GM18498 (cell line): ENCODE measurements at regions not wholly inside any gene's neighbourhood (a gene's known extent, or its start where the extent isn't known, plus 50 kb on each side); places are given as distances from the start of the nearest gene placed in this dataset.
"Not testable (repeated sequence)": the region's sequence is repeated elsewhere in the genome, so short reads cannot be mapped to it uniquely, and the experiment has no call there.

Experiments used
- ATAC-seq: cut with Tn5 transposase; IDR thresholded peaks from one replicate; pipeline ENCODE4 v1.9.1; 2021; ENCODE audit warnings: mild to moderate bottlenecking, moderate library complexity; ENCODE audit not compliant: unreplicated experiment

- no peak for ATAC-seq
Measured at GRCh38 chr2:39998617-39999016, 219.6 kb upstream of the THUMPD2 start.

GRCh38 chr2:39996653-39997080, 217.6 kb upstream of the THUMPD2 start:
- no peak for ATAC-seq

GRCh38 chr2:39995005-39995737, 216.1 kb upstream of the THUMPD2 start:
- no peak for ATAC-seq

- no peak for ATAC-seq
Measured at GRCh38 chr2:39994151-39994550, 215.1 kb upstream of the THUMPD2 start.

GRCh38 chr2:39991298-39991697, 212.2 kb upstream of the THUMPD2 start:
- ATAC-seq = no peak

- no peak for ATAC-seq
Measured at GRCh38 chr2:39990335-39990900, 211.4 kb upstream of the THUMPD2 start.

- no peak for ATAC-seq
Measured at GRCh38 chr2:39989888-39990287, 210.8 kb upstream of the THUMPD2 start.

GRCh38 chr2:39981883-39982311, 202.8 kb upstream of the THUMPD2 start:
- no peak for ATAC-seq

- ATAC-seq = no peak
Measured at GRCh38 chr2:39975476-39976020, 196.5 kb upstream of the THUMPD2 start.

GRCh38 chr2:39968037-39968436, 189.0 kb upstream of the THUMPD2 start:
- ATAC-seq = no peak

- not testable (repeated sequence) for ATAC-seq
Measured at GRCh38 chr2:39960681-39961080, 181.6 kb upstream of the THUMPD2 start.

- ATAC-seq = no peak
Measured at GRCh38 chr2:39954346-39954745, 175.3 kb upstream of the THUMPD2 start.

GRCh38 chr2:39949131-39949530, 170.1 kb upstream of the THUMPD2 start:
- ATAC-seq = no peak

- no peak for ATAC-seq
Measured at GRCh38 chr2:39948016-39948719, 169.1 kb upstream of the THUMPD2 start.

- no peak for ATAC-seq
Measured at GRCh38 chr2:39947294-39948015, 168.4 kb upstream of the THUMPD2 start.

GRCh38 chr2:39942950-39943349, 163.9 kb upstream of the THUMPD2 start:
- no peak for ATAC-seq

- no peak for ATAC-seq
Measured at GRCh38 chr2:39938035-39938835, 159.2 kb upstream of the THUMPD2 start.

GRCh38 chr2:39937621-39938020, 158.6 kb upstream of the THUMPD2 start:
- ATAC-seq = no peak

GRCh38 chr2:39934851-39935250, 155.8 kb upstream of the THUMPD2 start:
- no peak for ATAC-seq

GRCh38 chr2:39933196-39933595, 154.1 kb upstream of the THUMPD2 start:
- ATAC-seq = no peak
